Stimulated activated naive CD8-positive, alpha-beta T cell treated with anti-CD3 and anti-CD28 coated beads, Interleukin-15, Interleukin-2, amounts not matched to agents 100 U/mL and 50 U/mL, for 24 hours (primary cell): ENCODE measurements at regions not wholly inside any gene's neighbourhood (a gene's known extent, or its start where the extent isn't known, plus 50 kb on each side); places are given as distances from the start of the nearest gene placed in this dataset.
"Not testable (repeated sequence)": the region's sequence is repeated elsewhere in the genome, so short reads cannot be mapped to it uniquely, and the experiment has no call there.

Source experiments
- ATAC-seq: fragments of 150-1000 bp; cut with Tn5 transposase; one replicate; pipeline ENCODE4 v1.10.0; 2021
- DNase-seq: peaks from one replicate; pipeline ENCODE4 v3.0.0; 2021

DNA sequence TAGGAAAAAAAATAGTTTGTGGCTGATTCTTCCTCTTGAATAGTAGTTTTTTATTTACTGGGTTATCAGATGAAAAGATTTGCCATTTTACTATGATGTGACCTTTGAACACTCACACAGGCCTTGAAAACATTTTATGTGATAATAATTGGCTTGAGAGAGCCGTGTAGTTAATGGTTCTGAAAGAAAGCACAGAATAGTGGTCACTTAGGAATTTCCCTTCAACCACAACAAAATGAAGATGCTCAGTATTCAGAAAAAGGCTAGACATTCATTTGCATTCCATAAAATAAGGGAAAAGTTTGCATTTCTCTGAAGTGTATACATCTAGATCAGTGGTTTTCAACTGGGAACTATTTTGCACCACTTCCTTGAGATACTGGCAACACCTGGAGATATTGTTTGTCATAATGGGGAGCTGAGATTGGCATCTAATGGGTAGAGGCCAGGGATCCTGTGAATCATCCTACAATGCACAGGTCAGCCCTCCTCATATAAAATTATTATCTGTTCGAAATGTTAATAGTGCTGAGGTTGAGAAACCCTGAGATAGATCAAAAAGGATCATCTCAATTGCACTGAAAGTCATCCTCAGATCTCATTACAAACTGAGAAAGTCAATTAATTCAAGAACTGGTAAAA lies 446.4 kb upstream of the CCNG1 start:
- DNase-seq (no peak), ATAC-seq (no peak)

DNA sequence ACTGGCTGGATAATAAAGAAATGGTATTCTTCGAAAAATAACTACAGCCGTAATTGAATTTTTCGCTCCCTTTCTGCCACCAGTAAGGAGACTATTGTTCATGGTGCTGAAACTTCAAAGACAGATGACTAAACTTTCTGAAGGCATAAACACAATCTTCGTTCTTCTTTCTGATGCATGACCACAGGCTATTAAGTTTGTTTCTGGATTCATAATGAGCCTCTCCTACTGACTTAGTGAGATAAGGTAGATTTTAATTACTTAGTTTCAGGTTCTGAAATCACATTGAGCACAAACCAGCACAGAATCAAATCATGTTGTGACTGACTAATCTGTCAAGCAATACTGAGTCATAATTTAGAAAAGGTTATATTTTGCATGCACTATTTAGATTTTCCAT lies 441.8 kb upstream of the CCNG1 start:
- no peak for DNase-seq
- ATAC-seq, result no peak

DNA sequence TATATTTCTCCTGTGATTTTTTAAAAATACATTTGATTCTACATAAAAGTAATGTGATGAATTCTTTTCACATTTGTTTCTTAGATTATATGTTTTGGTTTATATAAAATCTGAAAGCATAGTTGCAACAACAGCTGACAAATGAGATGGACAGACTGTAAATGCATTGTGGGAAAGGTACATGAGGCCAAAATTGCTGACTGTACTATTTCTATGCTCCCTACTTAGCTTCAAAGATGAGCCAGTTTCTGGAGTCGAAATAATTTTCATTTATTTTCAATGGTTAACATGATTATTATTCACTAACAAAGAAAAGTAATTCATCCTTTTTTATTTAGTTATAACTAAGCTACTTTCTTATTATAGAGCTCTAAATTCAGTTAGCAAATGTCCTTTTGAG lies 441.3 kb upstream of the CCNG1 start:
- ATAC-seq (no peak), DNase-seq (no peak)

DNA sequence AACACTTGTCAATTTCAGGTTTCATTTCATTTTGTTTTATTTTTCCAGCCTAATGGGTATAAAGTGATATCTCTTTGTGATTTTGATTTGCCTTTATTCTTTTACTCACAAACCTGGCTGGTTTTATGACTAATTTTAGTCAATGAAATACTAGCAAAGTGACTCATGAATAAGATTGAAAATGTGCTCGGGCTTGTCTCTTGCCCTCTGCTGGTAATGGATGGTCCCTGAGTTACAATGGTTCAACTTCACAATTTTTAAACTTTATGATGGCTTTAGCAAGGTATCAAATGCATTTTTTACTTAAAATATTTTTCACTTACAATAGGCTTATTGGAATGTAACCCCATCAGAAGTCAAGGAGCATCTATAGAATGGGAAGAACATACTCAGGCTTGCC lies 431.4 kb upstream of the CCNG1 start:
- no peak for ATAC-seq
- no peak for DNase-seq

DNA sequence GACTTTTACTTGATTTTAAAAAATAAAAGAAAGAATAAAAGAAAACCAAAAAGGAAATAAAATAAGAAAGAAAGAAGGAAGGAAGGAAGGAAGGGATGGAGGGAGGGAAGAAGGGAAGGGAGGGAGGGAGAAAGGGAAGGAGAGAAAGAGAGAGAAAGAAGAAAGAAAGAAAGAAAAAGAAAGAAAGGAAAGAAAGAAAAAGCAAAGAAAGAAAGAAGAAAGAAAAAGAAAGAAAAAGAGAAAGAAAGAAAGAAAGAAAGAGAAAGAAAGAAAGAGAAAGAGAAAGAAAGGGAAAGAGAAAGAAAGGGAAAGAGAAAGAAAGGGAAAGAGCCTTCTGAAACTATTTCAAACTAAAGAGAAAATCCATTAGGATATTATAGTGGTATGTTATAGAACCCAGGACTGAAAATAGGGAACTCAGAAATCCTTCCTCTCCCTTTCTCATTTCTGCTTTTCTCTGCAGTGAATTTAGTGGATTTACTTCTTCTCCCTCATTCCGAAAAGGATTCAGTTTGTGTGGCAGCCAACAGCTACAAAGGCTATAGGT lies 414.7 kb upstream of the CCNG1 start:
- no peak for ATAC-seq
- DNase-seq, result no peak

DNA sequence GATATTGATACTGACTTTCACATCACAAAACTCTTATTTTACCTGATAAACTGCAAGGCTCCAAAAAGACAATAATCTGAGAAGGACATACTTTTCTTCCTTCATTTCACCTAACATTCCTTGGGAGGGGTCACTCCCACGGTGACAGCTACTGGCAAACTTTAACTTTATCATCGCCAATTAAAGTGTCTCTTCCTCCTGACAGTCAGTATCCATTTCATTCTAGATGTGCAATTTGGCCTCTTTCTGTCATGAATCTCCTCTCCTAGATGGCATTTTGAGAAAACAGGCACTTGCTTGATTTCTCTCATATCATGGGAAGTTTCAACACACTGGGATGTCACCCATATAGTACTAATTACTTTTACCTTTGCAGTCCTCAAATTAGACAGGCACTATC lies 413.5 kb upstream of the CCNG1 start:
- ATAC-seq, result no peak
- no peak for DNase-seq

DNA sequence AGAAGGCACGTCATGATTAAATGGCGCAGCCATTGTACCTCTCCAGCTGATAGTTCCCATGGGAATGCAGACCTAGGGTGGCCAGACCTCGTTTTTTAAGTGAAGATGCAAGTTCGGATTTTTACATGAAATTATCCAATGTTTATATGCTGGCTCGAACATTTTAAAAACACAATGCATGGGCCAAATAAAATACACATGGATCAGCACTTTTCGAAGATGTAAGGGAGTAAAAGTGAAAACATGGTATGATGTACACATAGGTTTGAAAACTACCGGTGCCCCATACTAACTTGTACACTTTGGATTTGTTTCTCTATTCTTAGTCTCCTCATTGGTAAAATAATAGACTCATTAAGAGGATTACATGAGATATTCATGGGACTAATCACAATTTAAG lies 412.5 kb upstream of the CCNG1 start:
- DNase-seq (no peak), ATAC-seq (no peak)

DNA sequence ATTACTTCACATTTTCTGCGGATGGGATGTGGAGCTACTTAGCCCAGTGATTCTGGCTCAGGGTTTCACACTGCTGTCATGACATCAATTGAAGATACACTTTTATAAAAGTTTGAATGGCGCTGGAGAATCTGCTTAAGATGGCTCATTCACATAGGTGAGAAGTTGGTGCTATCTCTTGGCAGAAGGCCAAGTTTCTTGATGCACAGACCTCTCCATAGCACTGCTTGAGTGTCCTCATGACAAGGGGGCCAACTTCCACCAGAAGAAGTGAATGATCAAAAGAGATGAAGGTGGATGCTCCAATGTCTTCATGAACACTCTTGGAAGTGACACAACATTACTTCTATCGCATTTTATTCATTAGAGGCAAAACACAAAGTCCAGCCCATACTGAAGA lies 403.7 kb upstream of the CCNG1 start:
- no peak for ATAC-seq
- DNase-seq, result no peak

DNA sequence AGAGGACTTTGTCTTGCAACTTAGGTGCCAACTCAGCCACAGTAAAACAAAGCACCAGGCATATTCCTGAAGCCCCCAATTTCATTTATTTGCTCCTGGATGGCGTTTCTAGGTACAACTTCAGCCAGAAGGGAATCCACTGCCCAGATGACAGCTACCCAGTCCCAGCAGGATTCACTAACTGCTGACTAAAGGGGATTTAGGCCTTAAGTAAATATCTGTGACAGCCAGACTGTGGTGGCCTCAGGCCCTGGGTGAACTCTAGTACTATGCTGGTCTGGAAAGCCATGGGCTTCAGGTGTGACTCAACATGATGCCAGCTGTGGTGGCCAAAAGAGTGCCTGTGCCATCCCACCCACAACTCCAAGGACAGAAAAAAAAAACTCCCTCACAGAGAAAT lies 396.1 kb upstream of the CCNG1 start:
- DNase-seq, result no peak
- no peak for ATAC-seq

DNA sequence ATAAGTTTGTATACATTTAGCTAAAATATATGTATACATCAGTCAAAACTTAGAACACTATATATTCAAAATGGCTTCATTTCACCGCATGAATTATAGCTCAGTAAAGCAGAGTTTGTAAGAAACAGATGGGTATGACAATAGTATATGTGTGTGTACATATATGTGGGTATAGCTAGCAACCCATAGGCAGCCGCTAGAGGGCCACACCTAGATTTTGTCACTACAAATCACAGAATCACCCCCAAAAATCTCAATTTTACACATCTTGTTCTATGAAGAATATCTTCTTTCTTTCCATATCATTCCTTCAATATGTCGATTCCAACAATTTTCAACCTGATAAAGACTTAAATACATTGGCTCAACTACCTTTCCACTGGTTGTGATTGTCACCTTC lies 357.8 kb upstream of the CCNG1 start:
- peak; percentile 2 for DNase-seq
- no peak for ATAC-seq

DNA sequence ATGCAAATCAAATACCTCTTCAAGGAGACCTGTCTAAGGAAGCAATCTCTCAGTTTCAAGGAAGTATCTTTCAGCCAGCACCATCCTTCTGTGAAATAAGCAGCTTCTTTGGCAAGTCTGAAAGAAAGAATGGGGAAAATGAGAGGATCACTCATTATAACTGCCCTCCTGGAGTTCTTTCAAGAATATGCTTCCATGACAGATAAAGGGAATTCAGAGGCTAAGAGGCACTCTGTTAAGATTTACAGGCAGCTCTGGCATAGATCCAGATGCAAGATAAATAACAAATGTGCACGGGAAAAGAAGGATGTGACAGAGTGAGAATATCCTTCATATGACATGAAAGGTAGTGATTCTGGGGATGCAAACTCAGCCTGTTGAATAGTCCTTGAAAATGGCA lies 348.2 kb upstream of the CCNG1 start:
- no peak for DNase-seq

DNA sequence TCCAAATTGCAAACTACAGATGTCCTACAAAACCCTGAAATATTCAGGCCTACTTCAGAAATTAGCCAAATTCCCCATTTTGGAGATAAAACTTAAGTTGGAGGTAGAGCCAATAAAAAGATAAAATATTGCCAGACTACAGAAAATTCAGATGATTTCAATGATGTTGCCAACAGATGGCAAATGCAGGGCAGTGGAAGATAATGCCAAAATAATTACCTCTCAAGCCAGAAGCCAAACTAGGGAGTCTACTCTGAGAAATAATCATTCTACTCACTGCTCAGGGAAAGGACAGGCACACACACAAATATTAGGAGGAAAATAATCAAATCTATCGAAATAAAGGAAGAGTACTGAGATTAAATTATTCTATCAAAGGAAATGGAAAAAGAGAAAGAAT lies 347.5 kb upstream of the CCNG1 start:
- ATAC-seq (no peak), DNase-seq (no peak)

More for the DNA sequence above, 348.2 kb upstream of the CCNG1 start:
- no peak for ATAC-seq

DNA sequence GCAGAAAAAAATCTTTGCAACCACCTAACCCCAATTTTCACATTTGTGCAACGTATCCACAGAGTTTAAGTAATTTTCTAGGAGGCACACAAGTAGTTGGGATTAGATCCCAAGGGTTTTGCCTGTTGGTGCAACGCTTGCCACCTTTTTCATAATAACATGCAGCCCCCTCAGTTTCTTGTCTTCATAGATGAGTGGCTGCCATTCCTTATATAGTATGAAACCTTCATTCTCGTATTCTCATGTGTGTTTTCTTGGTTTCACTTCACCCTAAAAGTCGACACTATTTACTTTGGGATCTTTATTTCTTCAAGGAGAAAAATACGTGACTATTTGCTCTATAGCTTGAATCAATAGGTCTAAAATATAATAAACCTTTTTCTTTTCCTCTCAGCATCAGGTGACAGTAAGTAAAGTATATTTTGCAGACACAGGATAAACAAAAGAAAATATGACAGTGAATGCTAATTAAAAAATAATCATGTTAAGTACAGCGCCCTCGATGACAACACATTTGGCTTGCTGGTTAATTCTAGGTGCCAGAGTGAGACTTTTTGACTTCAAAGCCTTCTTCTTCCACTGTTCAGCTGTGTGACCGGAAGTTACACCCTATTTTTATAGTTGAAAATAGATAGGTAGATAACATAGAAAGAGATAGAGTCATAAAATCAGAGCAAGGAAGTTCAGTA lies 342.8 kb upstream of the CCNG1 start:
- DNase-seq, result no peak
- ATAC-seq, result no peak

DNA sequence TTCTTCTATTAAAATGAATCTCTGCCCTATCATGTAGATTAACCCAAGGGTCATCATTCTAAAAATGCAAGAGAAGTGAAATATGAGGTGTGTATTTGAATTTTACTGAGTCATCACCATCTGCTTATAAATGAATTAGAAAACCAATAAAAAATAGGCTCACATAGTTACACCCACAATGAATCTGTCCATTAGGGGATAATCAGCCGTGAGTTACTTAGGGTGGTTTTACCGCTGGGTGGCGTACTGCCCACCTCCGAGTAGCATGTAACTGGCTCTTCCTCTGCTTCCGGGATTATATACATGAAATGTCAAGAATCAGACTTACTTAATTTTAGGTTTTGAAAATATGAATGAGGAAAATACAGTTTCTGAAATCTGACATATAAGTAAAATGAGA lies 332.9 kb upstream of the CCNG1 start:
- no peak for ATAC-seq
- DNase-seq, result no peak

DNA sequence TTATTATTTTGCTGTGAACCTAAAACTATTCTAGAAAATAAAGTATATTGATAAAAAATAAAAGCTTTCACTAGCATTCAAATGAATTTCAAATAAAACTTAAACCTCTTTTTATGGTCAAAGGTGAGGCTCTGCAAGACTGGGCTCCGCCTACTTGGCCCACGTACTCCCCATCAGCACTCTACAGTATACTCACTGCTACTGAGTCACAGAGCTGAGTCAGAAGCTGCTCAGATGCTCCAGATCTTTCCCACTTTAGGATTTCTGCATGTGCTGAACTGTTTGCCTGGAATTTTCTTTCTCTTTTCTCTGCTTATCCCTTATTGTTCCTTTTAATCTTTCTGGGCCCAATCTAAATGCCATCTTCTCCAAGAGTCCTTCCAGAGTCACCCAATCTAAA lies 331.9 kb upstream of the CCNG1 start:
- ATAC-seq (no peak), DNase-seq (no peak)

DNA sequence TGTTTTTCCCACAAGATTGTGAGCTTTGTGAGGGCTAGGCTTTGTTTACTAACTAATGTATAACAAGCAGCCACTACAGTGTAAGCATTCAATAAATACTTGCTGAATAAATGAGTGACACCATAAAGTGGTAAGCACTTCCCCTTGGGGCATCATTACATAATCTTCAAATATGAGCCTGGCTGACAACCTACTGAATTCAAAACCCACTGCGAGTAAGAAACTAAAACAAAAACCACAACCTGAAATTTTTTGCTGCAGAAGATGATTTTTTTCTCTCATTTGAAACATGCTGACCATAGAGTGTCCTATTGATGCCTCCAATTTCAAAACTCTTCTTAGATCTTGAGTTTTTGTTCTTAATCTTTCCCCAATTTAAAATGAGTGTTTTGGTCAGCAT lies 331.3 kb upstream of the CCNG1 start:
- ATAC-seq (no peak), DNase-seq (no peak)

DNA sequence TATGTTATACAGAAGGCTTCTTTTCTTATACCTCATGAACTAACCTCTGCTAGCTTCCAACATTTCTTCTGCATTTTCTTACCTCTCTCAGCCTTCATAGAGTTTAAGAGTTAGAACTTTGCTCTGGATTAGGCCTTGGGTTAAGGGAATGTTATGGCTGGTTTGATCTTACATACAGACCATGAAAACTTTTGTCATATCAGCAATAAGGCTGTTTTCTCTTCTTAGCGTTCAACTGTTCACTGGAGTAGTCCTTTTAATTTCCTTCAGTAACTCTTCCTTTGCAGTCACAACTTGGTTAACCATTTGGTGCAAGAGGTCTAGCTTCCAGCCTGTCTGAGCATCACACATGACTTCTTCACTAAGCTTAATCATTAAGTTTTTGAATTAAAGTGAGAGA lies 329.0 kb upstream of the CCNG1 start:
- DNase-seq, result no peak
- no peak for ATAC-seq

DNA sequence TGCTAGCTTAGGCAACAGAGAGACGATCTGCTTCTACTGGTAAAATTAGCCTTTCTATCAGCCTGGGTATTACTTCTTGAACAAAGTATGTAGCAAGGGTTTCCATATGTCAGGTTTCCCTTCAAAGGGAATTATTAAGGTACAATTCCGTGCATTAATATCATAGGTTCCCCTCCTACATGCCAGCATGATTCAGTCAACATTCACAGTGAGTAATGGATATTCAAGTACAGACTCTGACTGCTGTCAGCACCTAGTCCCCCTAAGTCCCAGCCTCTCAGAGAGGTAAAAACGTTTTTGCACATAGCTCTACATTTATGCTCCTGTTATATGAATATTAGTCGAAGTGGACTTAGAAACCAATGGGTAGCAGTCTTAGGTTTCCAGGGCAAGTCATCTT lies 322.4 kb upstream of the CCNG1 start:
- ATAC-seq (no peak), DNase-seq (no peak)

DNA sequence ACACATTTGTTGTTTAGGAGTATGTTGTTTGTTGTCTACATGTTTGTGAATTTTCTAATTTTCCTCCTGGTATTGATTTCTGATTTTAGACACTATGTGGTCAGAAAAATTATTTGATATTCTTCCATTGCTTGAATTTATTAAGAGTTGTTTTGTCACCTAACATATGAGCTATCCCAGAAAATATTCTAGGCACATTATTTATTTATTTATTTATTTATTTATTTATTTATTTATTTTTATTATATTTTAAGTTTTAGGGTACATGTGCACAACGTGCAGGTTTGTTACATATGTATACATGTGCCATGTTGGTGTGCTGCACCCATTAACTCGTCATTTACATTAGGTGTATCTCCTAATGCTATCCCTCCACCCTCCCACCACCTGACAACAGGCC lies 320.8 kb upstream of the CCNG1 start:
- not testable (repeated sequence) for DNase-seq, ATAC-seq

DNA sequence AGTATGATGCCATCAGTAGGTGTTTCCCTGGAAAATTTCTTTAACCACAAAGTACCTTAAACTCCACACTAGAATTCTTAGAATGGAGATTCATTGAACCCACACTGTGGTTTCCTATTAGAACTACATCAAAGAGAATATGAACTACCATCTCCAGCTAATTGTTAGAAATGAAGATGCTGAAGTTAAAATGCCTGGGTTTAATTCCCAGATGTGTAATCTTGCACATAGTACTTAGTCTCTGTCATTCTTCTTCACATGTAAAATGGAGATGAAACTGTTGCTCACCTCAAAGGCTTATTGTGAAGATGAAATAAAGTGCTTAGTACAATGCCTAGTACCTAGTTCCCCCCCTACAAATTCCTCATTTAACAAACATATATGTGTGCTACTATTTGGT lies 303.3 kb upstream of the CCNG1 start:
- no peak for DNase-seq
- no peak for ATAC-seq

DNA sequence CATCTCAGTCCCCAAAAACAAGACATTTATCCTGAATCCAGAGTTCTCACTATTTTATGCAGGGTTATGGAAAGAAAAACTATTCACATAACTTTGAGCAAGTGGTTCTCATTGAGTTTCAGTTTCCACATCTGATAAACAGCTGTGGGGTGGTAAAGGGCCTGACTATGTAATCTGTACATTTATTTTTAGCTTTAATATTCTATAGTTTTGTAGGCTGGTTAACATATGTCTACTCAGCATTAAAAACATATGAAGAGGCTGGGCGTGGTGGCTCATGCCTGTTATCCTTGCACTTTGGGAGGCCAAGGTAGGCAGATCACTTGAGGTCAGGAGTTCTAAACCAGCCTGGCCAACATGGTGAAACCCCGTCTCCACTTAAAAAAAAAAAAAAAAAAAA lies 301.5 kb upstream of the CCNG1 start:
- ATAC-seq, result no peak
- DNase-seq, result no peak

DNA sequence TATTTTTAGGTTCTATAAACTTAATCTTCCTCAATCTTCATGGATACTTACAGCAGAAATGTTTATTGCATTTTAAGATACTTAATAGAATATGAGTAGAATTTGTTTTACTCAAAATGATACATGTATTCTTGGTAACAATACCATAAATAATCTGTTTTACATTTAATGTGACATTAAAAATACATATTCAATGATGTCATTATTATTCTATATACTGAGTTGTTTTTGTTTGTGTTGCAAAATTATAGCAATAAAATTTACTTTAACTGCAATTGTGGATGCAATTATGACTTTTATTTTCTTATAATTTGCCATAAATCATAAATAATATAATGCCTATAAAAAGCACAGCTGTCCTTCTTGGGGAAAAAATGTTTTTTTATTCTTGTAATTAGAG lies 275.9 kb upstream of the CCNG1 start:
- DNase-seq (no peak), ATAC-seq (no peak)

DNA sequence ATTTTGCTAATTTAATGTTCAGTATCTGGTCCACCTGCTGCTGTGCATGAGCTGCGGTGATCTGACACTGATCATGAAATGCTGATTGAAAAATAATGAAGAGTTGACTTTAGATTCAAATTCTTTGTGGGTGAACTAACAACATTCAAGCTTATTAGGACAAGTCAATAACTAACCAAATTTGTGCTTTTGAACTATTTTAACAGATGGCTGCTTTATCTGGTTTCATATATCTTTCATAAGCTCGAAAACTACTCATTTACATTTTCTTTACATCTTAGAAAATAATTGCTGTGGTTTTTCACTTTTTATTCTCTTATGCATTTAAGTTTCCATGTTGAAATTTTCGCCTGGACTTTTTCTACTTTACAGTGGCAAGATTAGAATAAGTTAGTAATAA lies 274.8 kb upstream of the CCNG1 start:
- DNase-seq (no peak), ATAC-seq (no peak)

DNA sequence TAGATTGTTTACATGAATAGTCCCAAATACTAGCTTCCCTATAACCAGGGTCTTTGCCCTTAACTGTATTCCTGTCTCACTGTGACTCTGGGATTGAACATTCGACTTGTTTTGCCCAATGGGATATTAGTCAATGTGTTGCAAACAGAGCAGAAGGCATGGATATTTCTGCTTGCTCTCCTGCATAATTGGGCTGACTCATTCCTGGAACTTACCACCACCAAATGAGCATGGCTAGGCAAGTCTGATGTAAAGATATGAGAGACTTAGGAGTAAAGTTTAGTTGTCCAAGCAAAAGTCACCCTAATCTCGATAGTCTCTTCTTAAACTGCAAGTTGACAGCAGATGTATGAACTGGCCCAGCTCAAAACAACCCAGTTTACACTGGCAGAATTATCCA lies 273.5 kb upstream of the CCNG1 start:
- DNase-seq (no peak), ATAC-seq (no peak)
